Uterus (tissue), 3 donors: ENCODE measurements at regions not wholly inside any gene's neighbourhood (a gene's known extent, or its start where the extent isn't known, plus 50 kb on each side); places are given as distances from the start of the nearest gene placed in this dataset.

Experiments
- DNase-seq, 2 donors: peaks; one replicate each; pipeline ENCODE4 v3.0.0-alpha.2; 2019 to 2020
- H3K27ac ChIP-seq, 2 donors: fragments of 200-600 bp; sonication (generic); 1 replicate in 1 of 2; 2 replicates in 1 of 2; pipeline ENCODE4 v1.5.1; 2016 to 2018
- H3K27me3 ChIP-seq, 2 donors: fragments of 200-600 bp; sonication (generic); one replicate each; pipeline ENCODE4 v1.5.1; 2018 to 2019; ENCODE audit warnings: control low read depth in 1 of 2
- H3K36me3 ChIP-seq, 2 donors: fragments of 200-600 bp; sonication (generic); one replicate each; pipeline ENCODE4 v1.5.1; 2019; ENCODE audit warnings: control low read depth in 1 of 2
- H3K4me1 ChIP-seq, 2 donors: fragments of 200-600 bp; sonication (generic); one replicate each; pipeline ENCODE4 v1.5.1; 2018 to 2019; ENCODE audit warnings: control low read depth in 1 of 2
- H3K4me3 ChIP-seq, 2 donors: fragments of 200-600 bp; sonication (generic); 1 replicate in 1 of 2; 2 replicates in 1 of 2; pipeline ENCODE4 v1.5.1; 2018 to 2019; ENCODE audit warnings: mild to moderate bottlenecking in 1 of 2
- H3K9me3 ChIP-seq, 2 donors: fragments of 200-600 bp; sonication (generic); one replicate each; pipeline ENCODE4 v1.5.1; 2019; ENCODE audit warnings: control low read depth in 1 of 2
- POLR2A ChIP-seq, 2 donors: fragments of 450-650 bp; IDR thresholded peaks; one replicate each; pipeline ENCODE4 v1.6.1; 2016; ENCODE audit warnings: antibody characterized with exemption in 2 of 2, mild to moderate bottlenecking in 1 of 2, moderate library complexity in 1 of 2
- intact Hi-C: fragments of 100-400 bp; cut with DNase I; formaldehyde crosslinking; loops from one replicate; pipeline ENCODE4 v1.15.1; 2023; ENCODE audit warnings: low total_unique reads
- TF ChIP-seq, protein P1 (sequence below), 4 experiments: fragments of 200-600 bp in 2 of 4; fragments of 450-650 bp in 2 of 4; sonication (generic) in 2 of 4; IDR thresholded peaks; one replicate each; pipeline ENCODE4 v1.5.1; 2016 to 2019; ENCODE audit warnings: antibody characterized with exemption in 4 of 4, mild to moderate bottlenecking in 2 of 4, moderate library complexity in 1 of 4
- donor health status: DM: yes; HTN: yes; CAD: no.

DNA sequence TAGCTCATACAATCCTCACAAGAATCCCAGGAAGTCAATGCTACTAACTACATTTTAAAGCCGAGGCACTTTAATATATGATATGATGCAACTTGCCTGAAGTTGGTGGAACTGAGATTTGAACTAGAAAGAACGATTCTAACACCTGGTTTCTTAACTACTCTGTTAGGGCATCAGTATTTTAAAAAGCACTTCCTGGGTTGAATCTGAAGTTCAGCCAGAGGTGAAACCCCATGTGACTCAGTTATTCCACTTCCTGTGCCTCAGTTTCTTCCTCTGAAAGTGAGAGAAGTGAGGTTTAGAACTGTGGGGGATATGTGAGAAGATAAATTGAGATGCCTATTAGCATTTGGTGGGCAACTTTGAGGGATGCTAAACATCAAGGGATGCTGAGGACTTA is 129.4 kb upstream of the ANKFN1 start:
- Histone ChIP-seq H3K36me3 (no peaks in the 10 kb centered on the region), H3K9me3 (no peaks in the 10 kb centered on the region), H3K27ac (no peak overlapping the region), H3K4me3 (no peak overlapping the region), H3K4me1 (no peaks in the 10 kb centered on the region), H3K27me3 (no peaks in the 10 kb centered on the region)
- intact Hi-C loops = no loop called here
- no peak for DNase-seq
- TF ChIP-seq, protein P1, sequence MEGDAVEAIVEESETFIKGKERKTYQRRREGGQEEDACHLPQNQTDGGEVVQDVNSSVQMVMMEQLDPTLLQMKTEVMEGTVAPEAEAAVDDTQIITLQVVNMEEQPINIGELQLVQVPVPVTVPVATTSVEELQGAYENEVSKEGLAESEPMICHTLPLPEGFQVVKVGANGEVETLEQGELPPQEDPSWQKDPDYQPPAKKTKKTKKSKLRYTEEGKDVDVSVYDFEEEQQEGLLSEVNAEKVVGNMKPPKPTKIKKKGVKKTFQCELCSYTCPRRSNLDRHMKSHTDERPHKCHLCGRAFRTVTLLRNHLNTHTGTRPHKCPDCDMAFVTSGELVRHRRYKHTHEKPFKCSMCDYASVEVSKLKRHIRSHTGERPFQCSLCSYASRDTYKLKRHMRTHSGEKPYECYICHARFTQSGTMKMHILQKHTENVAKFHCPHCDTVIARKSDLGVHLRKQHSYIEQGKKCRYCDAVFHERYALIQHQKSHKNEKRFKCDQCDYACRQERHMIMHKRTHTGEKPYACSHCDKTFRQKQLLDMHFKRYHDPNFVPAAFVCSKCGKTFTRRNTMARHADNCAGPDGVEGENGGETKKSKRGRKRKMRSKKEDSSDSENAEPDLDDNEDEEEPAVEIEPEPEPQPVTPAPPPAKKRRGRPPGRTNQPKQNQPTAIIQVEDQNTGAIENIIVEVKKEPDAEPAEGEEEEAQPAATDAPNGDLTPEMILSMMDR (IDR thresholded peaks at IDR 0.05) = no peak
- TF ChIP-seq POLR2A (IDR thresholded peaks at IDR 0.05) = no peak

DNA sequence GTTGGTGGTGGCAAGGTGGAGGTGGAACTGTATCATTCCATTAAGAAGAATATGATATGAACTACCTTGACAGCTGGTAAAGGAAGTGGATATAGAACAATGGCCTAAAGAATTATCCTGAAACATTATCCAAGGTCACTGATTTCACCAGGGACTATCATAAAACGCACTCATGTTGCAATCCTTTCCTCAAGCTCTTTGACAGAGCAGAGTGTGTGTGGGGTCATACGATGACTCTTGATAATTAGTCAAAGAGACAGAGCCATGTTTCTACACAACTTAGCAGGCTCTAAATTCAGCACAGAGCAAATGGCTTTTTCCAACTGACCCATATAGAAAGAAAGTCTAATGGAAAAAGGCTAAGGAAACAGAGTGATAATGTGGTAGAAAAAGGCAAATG is 126.4 kb upstream of the ANKFN1 start:
- no peak for TF ChIP-seq POLR2A (IDR thresholded peaks at IDR 0.05)
- TF ChIP-seq, protein P1 (IDR thresholded peaks at IDR 0.05) = no peak
- H3K36me3 ChIP-seq = no peaks in the 10 kb centered on the region
- no peak for DNase-seq

DNA sequence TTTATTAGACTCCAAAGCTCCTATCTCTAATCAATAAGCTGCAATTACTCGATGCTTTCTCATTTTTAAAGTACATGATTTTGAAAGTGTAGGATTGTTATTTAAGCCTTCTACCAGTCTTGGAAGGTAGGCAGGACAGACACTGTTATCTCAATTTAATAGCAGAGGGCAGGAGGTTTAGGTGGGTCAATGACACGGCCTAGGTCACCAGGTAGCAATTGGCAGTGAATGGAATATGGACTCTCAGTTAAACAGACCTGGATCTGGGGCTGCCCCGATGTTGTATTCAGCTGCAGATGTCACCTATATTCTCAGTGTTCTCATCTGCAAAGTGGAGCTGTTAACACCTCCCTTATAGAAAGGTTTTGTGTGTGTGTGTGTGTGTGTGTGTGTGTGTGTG is 124.4 kb upstream of the ANKFN1 start:
- intact Hi-C loops = no loop called here
- H3K36me3 ChIP-seq = no peaks in the 10 kb centered on the region
- no peaks in the 10 kb centered on the region for H3K4me1 ChIP-seq
- TF ChIP-seq, protein P1 (IDR thresholded peaks at IDR 0.05) = no peak
- no peak for TF ChIP-seq POLR2A (IDR thresholded peaks at IDR 0.05)
- H3K4me3 ChIP-seq = no peak overlapping the region
- no peak overlapping the region for H3K27ac ChIP-seq
- no peak for DNase-seq
- H3K9me3 ChIP-seq = no peaks in the 10 kb centered on the region
- H3K27me3 ChIP-seq = no peaks in the 10 kb centered on the region

More for the DNA sequence above, 126.4 kb upstream of the ANKFN1 start:
- Histone ChIP-seq H3K27me3 (no peaks in the 10 kb centered on the region), H3K4me3 (no peak overlapping the region), H3K4me1 (no peaks in the 10 kb centered on the region), H3K27ac (no peak overlapping the region), H3K9me3 (no peaks in the 10 kb centered on the region)
- intact Hi-C loops = no loop called here

DNA sequence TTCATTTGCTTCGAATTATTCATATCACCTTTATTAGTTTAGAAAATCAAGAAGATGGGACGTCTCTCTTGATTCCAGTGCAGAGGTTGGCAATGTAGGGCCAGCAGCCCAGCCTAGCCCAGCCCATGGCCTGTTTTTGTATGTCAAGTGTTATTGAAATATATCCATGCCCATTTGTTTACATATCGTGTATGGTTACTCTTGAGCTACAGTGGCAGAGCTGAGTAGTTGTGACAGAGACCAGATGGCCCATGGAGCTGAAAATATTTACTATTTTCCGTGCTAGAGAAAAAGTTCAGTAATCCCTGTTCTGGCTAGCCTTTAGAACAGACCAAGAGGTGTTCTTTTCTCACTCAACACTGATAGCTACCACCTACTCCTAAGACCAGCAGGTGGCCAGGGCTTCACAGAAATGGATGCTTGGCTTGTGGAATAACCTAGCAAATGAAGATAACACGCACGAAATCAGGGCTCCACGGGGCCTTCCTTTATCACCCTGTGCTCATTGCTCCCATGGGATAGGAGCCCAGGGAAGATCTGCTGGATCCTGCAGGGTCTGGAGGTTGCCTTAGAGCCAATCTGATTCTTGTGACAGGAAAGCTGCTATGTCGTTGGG is 123.2 kb upstream of the ANKFN1 start:
- Histone ChIP-seq H3K9me3 (no peaks in the 10 kb centered on the region), H3K27ac (no peak overlapping the region), H3K4me1 (no peaks in the 10 kb centered on the region), H3K27me3 (no peaks in the 10 kb centered on the region), H3K36me3 (no peaks in the 10 kb centered on the region), H3K4me3 (no peak overlapping the region)
- intact Hi-C loops = no loop called here
- DNase-seq = no peak
- TF ChIP-seq, protein P1 (IDR thresholded peaks at IDR 0.05) = no peak
- no peak for TF ChIP-seq POLR2A (IDR thresholded peaks at IDR 0.05)

DNA sequence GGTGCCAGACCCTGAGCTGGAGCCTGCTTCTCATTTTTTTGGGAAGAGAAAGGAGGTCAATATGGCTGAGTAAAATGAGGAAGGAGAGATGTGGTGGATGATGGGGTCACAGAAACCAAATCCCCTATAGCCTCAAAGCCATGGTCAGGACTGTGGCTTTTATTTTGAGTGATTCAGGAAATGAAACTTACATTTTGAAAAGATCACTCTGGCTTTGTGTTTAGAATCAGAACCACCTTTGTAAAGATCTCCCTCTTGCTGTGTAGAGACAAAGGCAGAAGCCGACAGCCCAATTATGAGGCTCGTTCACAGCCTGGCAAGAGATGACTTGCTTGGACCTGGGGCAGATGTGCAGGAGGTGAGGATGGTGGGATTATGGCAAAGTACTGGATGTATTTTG is 121.6 kb upstream of the ANKFN1 start:
- no peak overlapping the region for H3K4me3 ChIP-seq
- no peak for DNase-seq
- no peaks in the 10 kb centered on the region for H3K4me1 ChIP-seq
- no peaks in the 10 kb centered on the region for H3K36me3 ChIP-seq
- TF ChIP-seq, protein P1 (IDR thresholded peaks at IDR 0.05) = no peak
- no peak for TF ChIP-seq POLR2A (IDR thresholded peaks at IDR 0.05)
- H3K27ac ChIP-seq = no peak overlapping the region
- H3K9me3 ChIP-seq = no peaks in the 10 kb centered on the region
- H3K27me3 ChIP-seq = no peaks in the 10 kb centered on the region
- intact Hi-C loops = no loop called here
